ENCODE measurements at regions not wholly inside any gene's neighbourhood (a gene's known extent, or its start where the extent isn't known, plus 50 kb on each side); places are given as distances from the start of the nearest gene placed in this dataset.
A peak's percentile ranks its signal among the peaks of the same experiment; 100 is the strongest.

- intact Hi-C loops (cut with micrococcal nuclease; ENCODE audit: unreplicated experiment) = loop anchor here (1.0 to 2.0 kb wide), 2 partner anchors 185 to 346 kb away; no protein-coding TSS in a partner anchor
- Histone ChIP-seq H4K20me1 (ENCODE audit: control insufficient read depth, insufficient read depth) (no peaks in the 10 kb centered on the region), H3K79me2 (ENCODE audit: control insufficient read depth, insufficient read depth, low read length) (no peaks in the 10 kb centered on the region), H3K27me3 (replicated peaks in 1 of 2; ENCODE audit: control insufficient read depth in 2 of 2, insufficient read depth in 2 of 2, low read length in 1 of 2) (no peaks in the 10 kb centered on the region; a peak in 1 of 4 replicates), H2AFZ (ENCODE audit: control insufficient read depth, low read depth, low read length) (no peak overlapping the region), H3K36me3 (ENCODE audit: control insufficient read depth in 2 of 2, insufficient read depth in 2 of 2, low read length in 1 of 2) (no peaks in the 10 kb centered on the region), H3K27ac (ENCODE audit: control insufficient read depth, insufficient read depth) (no peak overlapping the region), H3K9ac (ENCODE audit: control insufficient read depth, insufficient read depth, low read length) (no peak overlapping the region), H3K4me3 (no peak overlapping the region), H3K4me2 (ENCODE audit: control insufficient read depth, insufficient read depth) (no peak overlapping the region), H3K9me3 (replicated peaks; ENCODE audit: control insufficient read depth, insufficient read depth, low read length) (no peaks in the 10 kb centered on the region), H3K4me1 (ENCODE audit: control insufficient read depth, insufficient read depth, low read length) (no peaks in the 10 kb centered on the region; the same call in 1 of the 2 replicates)
- DNase-seq (ENCODE audit: low read depth, low spot score) (no peak), ATAC-seq (peak; percentile 76), FAIRE-seq (peak; percentile 59)
- in situ Hi-C loops (cut with MboI) = loop anchor here (5.0 kb wide), 2 partner anchors 240 to 485 kb away; no protein-coding TSS in a partner anchor
- no TSS peak for BruUV-seq (replicated peaks)
- ChIA-PET CTCF (interaction anchor here (0.6 to 10.2 kb wide), 23 partner anchors 8 to 575 kb away, joined by 3 to 103 read pairs (median 4); no protein-coding TSS in a partner anchor), RAD21 (ENCODE audit: unreplicated experiment) (interaction anchor here (0.5 to 5.7 kb wide), 6 partner anchors 44 to 570 kb away, joined by 3 to 35 read pairs (median 3); no protein-coding TSS in a partner anchor), SMC1A (ENCODE audit: uncharacterized antibody, unreplicated experiment) (interaction anchor here (0.7 to 2.4 kb wide), 7 partner anchors 18 to 347 kb away, joined by 3 to 13 read pairs (median 3); no protein-coding TSS in a partner anchor), POLR2A (no interaction called here)
- 1% methylated on average over 7 of the region's 7 CpGs for WGBS (ENCODE audit: insufficient coverage, insufficient replicate concordance, low lambda C conversion rate, missing lambda C conversion rate)
- no peak for TF ChIP-seq EP300 (IDR thresholded peaks at IDR 0.05; ENCODE audit: borderline replicate concordance in 1 of 2, control insufficient read depth in 1 of 2, low read depth in 2 of 2, low read length in 2 of 2)
- TF ChIP-seq JUNB (IDR thresholded peaks at IDR 0.05) = no peak
- TF ChIP-seq ESRRA (IDR thresholded peaks at IDR 0.05; ENCODE audit: low read length) = no peak
- 0 out of 2 replicates have a peak, but pooled peaks have one; percentile 33 for TF ChIP-seq IKZF1 (conservative IDR thresholded peaks at IDR 0.05)
- no peak for TF ChIP-seq FOXM1 (IDR thresholded peaks at IDR 0.05; ENCODE audit: low read depth, low read length)
- no peak for TF ChIP-seq IKZF2 (IDR thresholded peaks at IDR 0.05)
- no peak for TF ChIP-seq NKRF (conservative IDR thresholded peaks at IDR 0.05)
- TF ChIP-seq CEBPB (IDR thresholded peaks at IDR 0.05; ENCODE audit: borderline replicate concordance in 1 of 2, low read depth in 2 of 2, low read length in 2 of 2) = no peak
- no peak for TF ChIP-seq ATF3 (IDR thresholded peaks at IDR 0.05; ENCODE audit: borderline replicate concordance, extremely low read depth, low read depth, low read length)
- TF ChIP-seq HSF1 (IDR thresholded peaks at IDR 0.05; ENCODE audit: low read depth, low read length) = no peak
- peak; percentile 86 for TF ChIP-seq SMC3 (IDR thresholded peaks at IDR 0.05; ENCODE audit: borderline replicate concordance, low read length)
- TF ChIP-seq YY1 (IDR thresholded peaks at IDR 0.05; ENCODE audit: low read depth, low read length) = peak; percentile 44; the same call in 1 of the 2 replicates
- peak; percentile 75 for TF ChIP-seq RAD21 (IDR thresholded peaks at IDR 0.05; ENCODE audit: insufficient read depth, low read depth, low read length)
- TF ChIP-seq RB1 (IDR thresholded peaks at IDR 0.05; ENCODE audit: borderline replicate concordance) = no peak
- TF ChIP-seq ZNF384 (IDR thresholded peaks at IDR 0.05; ENCODE audit: borderline replicate concordance, low read depth, low read length) = no peak
- TF ChIP-seq FOXK2 (IDR thresholded peaks at IDR 0.05) = no peak
- no peak for TF ChIP-seq MYB (IDR thresholded peaks at IDR 0.05; ENCODE audit: borderline replicate concordance, low read depth, low read length)
- TF ChIP-seq CREB1 (IDR thresholded peaks at IDR 0.05; ENCODE audit: low read depth) = no peak
- no peak for TF ChIP-seq SMAD5 (IDR thresholded peaks at IDR 0.05; ENCODE audit: low read depth)
- TF ChIP-seq ZNF207 (IDR thresholded peaks at IDR 0.05; ENCODE audit: borderline replicate concordance) = no peak
Observed at GRCh38 chr11:19557720-19558140, 154.9 kb upstream of the NAV2 start.

Data from GM12878 (cell line).